ENCODE measurements at regions not wholly inside any gene's neighbourhood (a gene's known extent, or its start where the extent isn't known, plus 50 kb on each side); places are given as distances from the start of the nearest gene placed in this dataset.
A peak's percentile ranks its signal among the peaks of the same experiment; 100 is the strongest.

DNA sequence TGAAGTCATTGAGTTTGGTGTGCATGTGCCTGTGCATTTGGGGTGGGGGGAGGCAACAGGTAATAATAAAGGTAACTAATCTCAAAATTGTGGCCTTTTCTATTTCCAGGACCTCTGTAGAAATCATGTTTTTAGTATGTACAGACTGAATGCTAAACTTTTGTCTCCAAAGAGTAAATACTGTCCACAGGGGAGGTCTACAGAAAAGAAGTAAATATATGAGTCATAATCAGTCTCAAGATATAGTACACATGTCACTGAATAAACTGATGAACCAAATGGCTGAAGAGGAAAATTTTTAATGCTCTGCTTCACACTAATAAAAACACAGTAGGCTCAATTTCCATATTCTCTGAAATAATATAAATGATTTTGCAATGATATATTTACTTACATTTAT lies 440.4 kb upstream of the ZFP42 start:
- DNase-seq (ENCODE audit: low read depth in 1 of 2, low spot score in 2 of 2) = peak in 1 of 2 experiments; percentile 54
- Histone ChIP-seq H3K36me3 (no peaks in the 10 kb centered on the region), H3K27me3 (replicated peaks) (no peaks in the 10 kb centered on the region), H3K4me3 (no peak overlapping the region), H3K4me1 (replicated peaks) (peaks cover 26% of the 10 kb centered on the region), H3K27ac (peak overlapping the region; percentile 27; the same call in 1 of the 2 replicates), H3K9me3 (replicated peaks) (no peaks in the 10 kb centered on the region)

DNA sequence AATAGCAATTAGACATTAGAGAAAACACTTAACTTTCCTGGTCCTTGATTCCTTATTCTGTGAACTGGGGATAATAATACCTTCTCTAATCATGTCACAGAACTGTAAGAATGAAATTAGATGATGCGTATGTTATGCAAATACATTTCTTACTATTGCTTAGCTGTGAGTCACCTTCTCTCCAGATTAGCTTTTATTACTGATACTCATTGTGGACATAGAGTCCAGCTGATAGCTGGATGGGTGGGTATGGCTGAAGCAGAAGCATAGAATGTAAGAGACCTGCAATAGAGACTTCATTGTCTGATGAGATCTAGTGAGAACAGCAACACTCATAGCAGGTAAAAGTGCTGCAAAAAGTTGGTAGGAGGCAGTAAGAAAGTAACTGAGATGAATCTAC lies 437.2 kb upstream of the ZFP42 start:
- no peaks in the 10 kb centered on the region for H3K27me3 ChIP-seq (replicated peaks)

DNA sequence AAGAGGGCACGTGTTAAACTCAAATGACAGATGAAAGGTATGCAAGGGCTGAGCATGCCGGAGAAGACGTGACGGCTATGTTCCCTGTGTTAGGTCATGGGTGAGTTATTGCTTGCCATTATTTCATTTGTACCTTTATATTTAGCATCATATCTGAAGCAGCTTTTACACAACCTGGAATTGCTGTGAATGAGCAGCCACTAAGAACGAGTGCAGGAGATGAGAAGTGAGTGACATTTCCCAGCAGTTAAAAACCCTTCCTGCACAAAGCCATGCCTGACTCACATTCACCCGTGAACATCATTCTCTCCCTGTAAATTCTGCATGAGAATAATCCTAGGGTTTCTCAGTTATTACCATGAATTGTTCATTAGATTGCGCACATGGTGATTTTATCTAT lies 433.2 kb upstream of the ZFP42 start:
- Histone ChIP-seq H3K27ac (no peak overlapping the region), H3K27me3 (replicated peaks) (no peaks in the 10 kb centered on the region), H3K9me3 (replicated peaks) (no peaks in the 10 kb centered on the region), H3K4me3 (no peak overlapping the region), H3K36me3 (no peaks in the 10 kb centered on the region), H3K4me1 (replicated peaks) (peaks cover 9% of the 10 kb centered on the region)
- DNase-seq (ENCODE audit: low read depth in 1 of 2, low spot score in 2 of 2) = no peak

More for the DNA sequence above, 437.2 kb upstream of the ZFP42 start:
- no peaks in the 10 kb centered on the region for H3K9me3 ChIP-seq (replicated peaks)
- no peaks in the 10 kb centered on the region for H3K36me3 ChIP-seq
- DNase-seq (ENCODE audit: low read depth in 1 of 2, low spot score in 2 of 2) = no peak
- H3K27ac ChIP-seq = no peak overlapping the region
- no peak overlapping the region for H3K4me3 ChIP-seq
- peaks cover 21% of the 10 kb centered on the region for H3K4me1 ChIP-seq (replicated peaks)

DNA sequence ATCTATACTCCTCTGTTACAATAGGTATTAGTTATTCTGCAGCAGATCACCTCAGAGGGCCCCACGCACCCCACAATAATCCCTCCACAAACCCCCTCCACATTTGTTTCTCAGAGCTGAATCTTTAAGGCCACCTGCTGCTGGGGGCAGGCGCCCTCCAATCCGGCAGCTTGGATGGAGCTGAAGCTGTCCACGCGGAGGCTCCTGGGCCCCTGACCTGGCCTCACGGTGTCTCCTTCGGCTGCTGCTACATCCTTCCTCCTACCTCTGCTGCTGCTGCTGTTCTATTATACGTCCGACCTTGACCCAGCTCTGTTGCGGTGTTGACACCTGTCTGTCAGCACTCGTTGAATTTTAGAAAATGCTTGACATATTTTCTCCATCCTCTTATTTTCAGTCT lies 430.2 kb upstream of the ZFP42 start:
- no peaks in the 10 kb centered on the region for H3K9me3 ChIP-seq (replicated peaks)
- H3K27ac ChIP-seq = no peak overlapping the region
- H3K4me3 ChIP-seq = no peak overlapping the region
- peaks cover 9% of the 10 kb centered on the region for H3K4me1 ChIP-seq (replicated peaks)
- no peak for DNase-seq (ENCODE audit: low read depth in 1 of 2, low spot score in 2 of 2)
- no peaks in the 10 kb centered on the region for H3K36me3 ChIP-seq
- H3K27me3 ChIP-seq (replicated peaks) = no peaks in the 10 kb centered on the region

DNA sequence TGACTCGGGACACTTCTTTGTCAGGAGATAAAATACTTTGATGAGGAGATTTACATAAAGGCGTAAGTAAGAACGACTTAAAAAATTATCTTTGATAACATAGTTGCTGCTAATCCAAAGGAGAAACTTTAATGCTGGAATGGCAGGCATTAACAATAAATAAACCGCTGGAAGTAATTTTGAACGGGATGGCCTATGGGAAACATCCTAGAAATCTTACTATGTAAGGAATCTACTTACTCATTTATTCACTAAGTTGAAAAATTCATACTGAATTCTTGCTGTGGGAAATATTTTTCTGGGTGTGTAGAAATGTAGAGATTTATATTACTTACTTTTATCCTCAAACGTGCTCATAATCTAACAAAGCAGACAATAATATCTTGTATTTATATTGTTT lies 425.7 kb upstream of the ZFP42 start:
- Histone ChIP-seq H3K4me1 (replicated peaks) (no peaks in the 10 kb centered on the region), H3K36me3 (no peaks in the 10 kb centered on the region), H3K27ac (no peak overlapping the region), H3K9me3 (replicated peaks) (no peaks in the 10 kb centered on the region), H3K27me3 (replicated peaks) (no peaks in the 10 kb centered on the region), H3K4me3 (no peak overlapping the region)
- DNase-seq (ENCODE audit: low read depth in 1 of 2, low spot score in 2 of 2) = no peak

DNA sequence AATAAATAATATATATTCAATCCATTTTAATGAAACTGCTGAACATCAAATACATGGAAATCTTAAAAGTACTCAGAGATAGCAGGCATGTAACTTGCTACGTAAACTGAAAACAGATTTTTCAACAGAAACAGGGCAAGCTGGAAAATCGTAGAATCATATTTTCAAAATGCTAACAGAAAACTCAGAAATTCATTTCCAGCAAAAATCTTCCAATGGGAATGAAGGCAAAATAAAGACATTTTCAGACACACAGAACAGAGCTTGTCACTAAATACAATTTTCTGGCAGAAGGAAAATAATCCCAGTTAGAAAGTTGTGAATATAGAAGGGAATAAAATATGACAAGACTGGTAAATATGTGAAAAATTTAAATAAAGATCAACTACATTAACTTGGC lies 419.9 kb upstream of the ZFP42 start:
- Histone ChIP-seq H3K27ac (no peak overlapping the region), H3K9me3 (replicated peaks) (no peaks in the 10 kb centered on the region), H3K4me1 (replicated peaks) (no peaks in the 10 kb centered on the region), H3K27me3 (replicated peaks) (no peaks in the 10 kb centered on the region), H3K4me3 (no peak overlapping the region), H3K36me3 (no peaks in the 10 kb centered on the region)
- DNase-seq (ENCODE audit: low read depth in 1 of 2, low spot score in 2 of 2) = no peak

DNA sequence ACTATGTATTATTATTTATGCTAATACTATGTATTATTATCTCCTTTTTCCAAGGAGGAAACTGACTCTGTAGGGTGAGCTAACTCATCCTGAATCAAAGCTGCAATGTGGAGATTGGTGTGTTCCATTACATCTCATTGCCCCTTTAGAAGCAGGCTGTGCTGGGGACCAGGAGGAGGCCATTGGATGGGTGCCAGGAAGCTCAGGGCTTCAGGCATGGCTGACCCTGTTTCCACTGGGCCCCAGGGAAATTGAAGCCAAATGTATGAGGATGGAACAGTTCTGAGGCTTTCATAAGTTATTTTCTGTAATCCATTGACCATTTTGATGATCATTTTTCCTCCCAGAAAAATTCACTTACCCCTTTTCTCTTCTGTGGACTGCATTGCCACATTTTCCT lies 418.8 kb upstream of the ZFP42 start:
- Histone ChIP-seq H3K27ac (no peak overlapping the region), H3K36me3 (no peaks in the 10 kb centered on the region), H3K27me3 (replicated peaks) (no peaks in the 10 kb centered on the region)

DNA sequence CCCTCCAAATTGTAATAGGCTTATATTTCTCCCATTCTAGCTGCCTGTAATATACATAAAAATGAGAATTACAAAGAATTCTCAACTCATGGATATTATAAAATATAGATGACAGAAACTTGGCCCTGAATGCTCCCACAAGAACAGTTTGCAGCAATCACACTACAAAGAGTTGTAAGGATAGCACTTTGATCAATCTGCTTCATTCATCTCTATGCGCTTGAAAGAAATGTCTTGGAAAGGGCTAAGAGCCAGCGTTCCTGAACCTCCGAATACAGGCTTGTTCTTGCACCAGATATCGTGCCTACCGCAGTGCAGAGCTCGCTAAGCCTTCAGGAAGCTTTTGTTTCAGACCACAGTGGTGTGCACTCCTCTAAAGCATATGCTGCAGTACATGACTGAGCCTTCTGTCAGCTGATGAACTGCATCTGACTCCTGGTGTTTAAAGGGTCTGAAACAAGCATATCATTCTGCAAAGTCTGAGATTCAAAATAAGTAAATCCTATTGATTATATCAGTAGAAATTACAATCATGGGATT lies 417.6 kb upstream of the ZFP42 start:
- H3K36me3 ChIP-seq = no peaks in the 10 kb centered on the region
- no peak for DNase-seq (ENCODE audit: low read depth in 1 of 2, low spot score in 2 of 2)
- H3K9me3 ChIP-seq (replicated peaks) = no peaks in the 10 kb centered on the region
- no peaks in the 10 kb centered on the region for H3K27me3 ChIP-seq (replicated peaks)
- H3K4me1 ChIP-seq (replicated peaks) = no peaks in the 10 kb centered on the region
- no peak overlapping the region for H3K4me3 ChIP-seq
- H3K27ac ChIP-seq = no peak overlapping the region

More for the DNA sequence above, 418.8 kb upstream of the ZFP42 start:
- H3K9me3 ChIP-seq (replicated peaks) = no peaks in the 10 kb centered on the region
- no peak overlapping the region for H3K4me3 ChIP-seq
- no peaks in the 10 kb centered on the region for H3K4me1 ChIP-seq (replicated peaks)
- no peak for DNase-seq (ENCODE audit: low read depth in 1 of 2, low spot score in 2 of 2)

DNA sequence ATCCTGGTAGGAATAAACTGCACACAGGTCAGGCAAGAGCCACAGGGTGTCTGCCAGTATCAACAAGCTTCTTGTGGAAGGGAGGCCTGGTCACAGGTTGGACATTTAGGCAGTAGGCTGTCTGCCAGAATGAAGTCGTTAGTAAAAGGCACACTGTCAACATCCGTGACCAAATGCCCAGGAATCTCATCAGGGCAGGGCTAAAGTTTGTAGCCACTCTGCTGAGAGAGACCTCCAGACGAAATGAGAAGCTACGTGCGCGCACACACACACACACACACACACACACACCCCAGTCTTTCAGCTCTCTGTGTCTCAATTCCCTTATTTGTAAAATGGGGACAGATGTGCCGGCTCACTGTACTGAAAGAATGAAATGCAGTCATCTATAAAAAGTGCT lies 408.7 kb upstream of the ZFP42 start:
- no peaks in the 10 kb centered on the region for H3K4me1 ChIP-seq (replicated peaks)
- H3K36me3 ChIP-seq = no peaks in the 10 kb centered on the region
- H3K9me3 ChIP-seq (replicated peaks) = no peaks in the 10 kb centered on the region
- H3K27me3 ChIP-seq (replicated peaks) = no peaks in the 10 kb centered on the region
- H3K4me3 ChIP-seq = no peak overlapping the region
- H3K27ac ChIP-seq = no peak overlapping the region
- DNase-seq (ENCODE audit: low read depth in 1 of 2, low spot score in 2 of 2) = no peak

DNA sequence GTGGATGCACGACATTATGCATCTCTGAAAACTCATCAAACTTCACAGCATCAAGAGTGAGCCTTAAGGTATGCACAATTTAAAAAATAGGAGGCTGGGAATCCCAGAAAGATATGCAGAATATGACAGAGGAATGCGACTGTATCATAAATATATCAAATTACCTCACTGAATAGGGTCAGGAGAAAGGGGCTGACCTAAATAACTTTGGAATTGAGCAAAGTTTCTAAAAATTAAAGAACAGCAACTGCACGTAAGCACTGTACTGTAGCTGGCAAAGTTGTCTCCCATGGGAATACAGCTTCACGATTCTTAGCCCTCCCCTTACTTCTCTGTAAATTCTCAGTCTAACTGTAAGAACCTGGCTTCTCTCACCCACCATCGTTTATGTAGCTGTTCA lies 397.4 kb upstream of the ZFP42 start:
- no peak overlapping the region for H3K4me3 ChIP-seq
- H3K9me3 ChIP-seq (replicated peaks) = no peaks in the 10 kb centered on the region
- no peak for DNase-seq (ENCODE audit: low read depth in 1 of 2, low spot score in 2 of 2)
- no peaks in the 10 kb centered on the region for H3K36me3 ChIP-seq
- H3K4me1 ChIP-seq (replicated peaks) = peaks cover 20% of the 10 kb centered on the region
- H3K27ac ChIP-seq = no peak overlapping the region
- H3K27me3 ChIP-seq (replicated peaks) = no peaks in the 10 kb centered on the region

DNA sequence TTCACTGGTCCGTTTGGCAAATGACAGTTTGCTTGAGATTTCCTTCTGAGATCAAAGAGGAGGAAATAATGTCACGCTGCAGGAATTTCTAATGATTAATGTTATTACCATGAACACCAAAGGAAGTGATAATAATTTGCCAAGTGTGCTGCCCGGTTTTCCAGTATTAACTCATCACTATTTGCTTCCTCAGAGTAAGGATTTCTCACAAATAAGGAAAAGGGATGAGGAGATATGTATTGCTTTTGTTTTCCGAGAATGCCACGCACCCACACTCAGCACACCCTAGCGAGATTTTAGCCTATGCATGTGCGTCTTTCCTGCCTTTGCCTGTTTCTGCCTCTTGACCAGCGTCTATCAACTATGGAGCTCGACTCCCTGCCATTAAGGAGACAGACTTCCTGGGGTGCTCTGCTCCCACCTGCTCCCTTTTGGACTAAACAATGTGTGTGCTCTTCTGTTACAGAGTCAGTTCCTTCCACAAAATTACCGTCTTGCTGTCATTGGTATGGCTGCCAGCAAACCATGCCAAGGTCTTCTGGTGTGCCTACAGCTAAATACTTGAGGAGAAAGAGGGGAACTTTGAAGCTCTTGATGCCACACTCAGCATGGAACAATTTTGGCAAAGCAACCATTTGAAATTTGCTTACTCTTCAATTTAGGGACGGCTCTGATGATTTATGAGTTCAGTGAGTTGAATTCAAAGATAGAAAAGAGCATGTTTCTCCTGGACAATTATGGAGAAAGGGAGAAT lies 393.1 kb upstream of the ZFP42 start:
- peak; percentile 45 to 80 for DNase-seq (ENCODE audit: low read depth in 1 of 2, low spot score in 2 of 2)
- no peaks in the 10 kb centered on the region for H3K36me3 ChIP-seq
- H3K27me3 ChIP-seq (replicated peaks) = no peaks in the 10 kb centered on the region
- H3K9me3 ChIP-seq (replicated peaks) = no peaks in the 10 kb centered on the region
- H3K27ac ChIP-seq = peak overlapping the region; percentile 99
- H3K4me1 ChIP-seq (replicated peaks) = peaks cover 32% of the 10 kb centered on the region
- no peak overlapping the region for H3K4me3 ChIP-seq

DNA sequence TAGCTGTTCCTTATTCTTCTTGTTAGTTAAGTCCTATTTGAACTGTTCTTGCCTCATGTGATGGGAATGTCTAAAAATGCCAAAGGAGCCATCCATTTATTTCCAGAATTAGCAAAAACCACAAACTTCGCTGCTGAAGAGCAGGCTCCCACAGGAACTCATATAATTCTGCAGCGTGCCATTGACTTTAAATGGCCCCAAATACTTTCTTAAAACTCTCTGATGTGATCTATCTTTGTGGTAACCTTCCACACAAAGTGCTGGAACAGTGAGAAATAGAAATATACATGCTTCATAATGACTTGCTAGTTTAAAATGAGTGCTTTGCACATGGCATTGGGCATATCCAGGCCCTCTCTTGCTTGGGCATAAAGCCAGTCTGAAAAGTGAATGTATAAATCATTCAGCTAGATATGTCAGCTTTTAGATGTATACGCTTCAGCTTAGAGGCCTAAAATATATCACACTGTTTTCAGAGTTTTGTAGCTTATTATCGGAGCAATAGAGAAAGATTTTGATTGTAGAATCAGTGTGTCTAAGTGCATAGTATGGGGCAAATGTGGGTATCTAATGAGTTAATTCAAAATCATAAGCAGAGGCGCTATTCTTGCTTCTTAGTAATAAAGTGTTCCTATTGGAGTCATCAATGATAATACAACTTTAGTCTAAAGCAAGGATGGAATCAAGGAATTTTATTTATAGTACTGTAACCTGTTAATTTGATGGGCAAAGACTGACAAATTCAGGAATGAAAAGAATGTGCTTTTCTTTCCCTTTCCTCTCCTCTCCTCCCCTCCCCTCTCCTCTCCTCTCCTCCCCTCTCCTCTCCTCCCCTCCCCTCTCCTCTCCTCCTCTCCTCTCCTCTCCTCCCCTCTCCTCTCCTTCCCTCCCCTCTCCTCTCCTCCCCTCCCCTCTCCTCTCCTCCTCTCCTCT lies 392.2 kb upstream of the ZFP42 start:
- no peak overlapping the region for H3K4me3 ChIP-seq
- peaks cover 40% of the 10 kb centered on the region for H3K4me1 ChIP-seq (replicated peaks)
- peak in 1 of 2 experiments; percentile 90 for DNase-seq (ENCODE audit: low read depth in 1 of 2, low spot score in 2 of 2)
- H3K9me3 ChIP-seq (replicated peaks) = no peaks in the 10 kb centered on the region
- no peaks in the 10 kb centered on the region for H3K36me3 ChIP-seq
- no peaks in the 10 kb centered on the region for H3K27me3 ChIP-seq (replicated peaks)
- peak overlapping the region; percentile 99 for H3K27ac ChIP-seq

DNA sequence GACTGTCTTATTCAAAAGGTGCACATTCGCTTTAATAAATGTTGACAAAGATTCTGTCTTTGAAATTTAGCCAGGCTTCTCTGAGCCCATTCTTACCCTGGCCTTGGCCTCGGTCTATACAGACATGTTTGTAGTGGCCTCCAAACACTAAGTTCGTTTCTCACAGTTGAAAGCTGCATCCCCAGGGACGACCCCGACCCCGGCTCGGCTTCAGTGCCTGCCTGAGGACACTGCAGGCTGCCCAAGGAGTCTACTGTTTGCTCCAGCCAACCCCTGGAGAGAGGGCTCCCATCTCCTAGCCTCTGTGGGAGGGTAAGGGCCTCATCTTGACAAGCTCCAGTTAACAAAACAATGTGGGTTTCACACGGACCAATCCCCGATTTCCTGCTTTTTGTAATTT lies 390.6 kb upstream of the ZFP42 start:
- no peaks in the 10 kb centered on the region for H3K36me3 ChIP-seq
- H3K4me3 ChIP-seq = no peak overlapping the region
- no peaks in the 10 kb centered on the region for H3K9me3 ChIP-seq (replicated peaks)
- H3K4me1 ChIP-seq (replicated peaks) = peaks cover 40% of the 10 kb centered on the region
- H3K27me3 ChIP-seq (replicated peaks) = no peaks in the 10 kb centered on the region
- DNase-seq (ENCODE audit: low read depth in 1 of 2, low spot score in 2 of 2) = no peak
- H3K27ac ChIP-seq = no peak overlapping the region

DNA sequence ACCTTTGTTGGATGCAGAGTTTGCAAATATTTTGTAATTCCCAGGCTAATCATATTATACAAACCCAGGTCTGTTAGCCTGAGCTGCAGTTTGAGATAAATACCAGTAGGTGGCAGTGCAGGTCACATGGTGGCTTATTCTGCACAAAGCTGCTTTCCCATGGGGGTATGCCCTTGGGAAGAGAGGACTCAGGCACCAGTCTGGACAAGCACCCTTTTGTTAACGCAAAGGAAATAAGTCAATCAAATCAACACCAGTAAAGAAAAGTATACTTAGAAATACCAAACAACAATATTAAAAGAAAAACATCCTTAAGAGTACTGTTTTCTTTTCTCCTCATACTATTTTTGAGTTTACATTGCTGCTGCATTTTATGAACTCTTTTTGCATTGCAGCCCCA lies 389.0 kb upstream of the ZFP42 start:
- H3K27me3 ChIP-seq (replicated peaks) = no peaks in the 10 kb centered on the region
- no peaks in the 10 kb centered on the region for H3K36me3 ChIP-seq
- DNase-seq (ENCODE audit: low read depth in 1 of 2, low spot score in 2 of 2) = peak in 1 of 2 experiments; percentile 53
- H3K4me1 ChIP-seq (replicated peaks) = peaks cover 35% of the 10 kb centered on the region
- no peak overlapping the region for H3K27ac ChIP-seq
- H3K4me3 ChIP-seq = no peak overlapping the region
- H3K9me3 ChIP-seq (replicated peaks) = no peaks in the 10 kb centered on the region

Measured in SJSA1 (cell line).